Iris pigment epithelial cell (primary cell): ENCODE measurements at regions not wholly inside any gene's neighbourhood (a gene's known extent, or its start where the extent isn't known, plus 50 kb on each side); places are given as distances from the start of the nearest gene placed in this dataset.
"Not testable (repeated sequence)": the region's sequence is repeated elsewhere in the genome, so short reads cannot be mapped to it uniquely, and the experiment has no call there.

Source experiments
- DNase-seq: peaks from one replicate; pipeline ENCODE4 v3.0.0-alpha.2; 2011; ENCODE audit warnings: low read depth

DNA sequence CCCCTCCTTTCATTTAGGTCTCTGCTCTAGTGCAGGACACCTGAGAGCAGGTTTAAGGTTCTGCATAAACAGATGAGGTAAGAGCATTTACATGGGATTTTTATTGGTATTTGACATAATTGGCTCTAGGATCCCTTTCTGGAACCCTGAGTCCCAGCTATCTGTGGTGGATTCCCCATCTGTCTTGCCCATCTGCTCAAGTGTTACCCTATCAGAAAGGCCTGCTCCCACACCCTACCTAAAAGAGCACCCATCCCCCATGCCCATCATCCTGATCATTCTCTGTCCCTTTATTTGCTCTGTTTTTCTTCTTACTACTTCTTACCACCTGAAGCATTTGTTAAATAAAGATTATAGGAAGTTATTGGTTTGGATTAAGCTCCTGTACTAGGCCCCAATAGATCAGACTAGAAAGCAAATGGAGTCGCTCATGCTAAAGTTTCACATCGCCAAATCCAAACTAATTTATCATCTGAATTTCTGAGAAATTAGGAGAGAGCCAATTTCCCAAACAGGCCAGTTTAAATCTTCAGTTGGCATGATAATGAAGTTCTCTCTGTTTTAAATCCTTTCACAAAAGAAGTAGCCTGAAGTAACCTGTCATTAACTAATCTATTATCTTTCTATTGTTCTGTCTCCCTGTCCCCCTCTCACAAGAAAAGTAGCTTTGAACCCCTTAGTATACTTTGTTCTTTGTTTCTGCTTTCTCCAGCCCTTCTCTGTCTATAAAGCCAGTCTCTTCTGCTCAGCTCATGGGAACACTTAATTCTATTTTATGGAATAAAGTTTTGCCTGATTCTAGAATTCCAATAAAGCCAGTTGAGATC, 178.6 kb downstream of the ZNF674 start:
- DNase-seq, result no peak

DNA sequence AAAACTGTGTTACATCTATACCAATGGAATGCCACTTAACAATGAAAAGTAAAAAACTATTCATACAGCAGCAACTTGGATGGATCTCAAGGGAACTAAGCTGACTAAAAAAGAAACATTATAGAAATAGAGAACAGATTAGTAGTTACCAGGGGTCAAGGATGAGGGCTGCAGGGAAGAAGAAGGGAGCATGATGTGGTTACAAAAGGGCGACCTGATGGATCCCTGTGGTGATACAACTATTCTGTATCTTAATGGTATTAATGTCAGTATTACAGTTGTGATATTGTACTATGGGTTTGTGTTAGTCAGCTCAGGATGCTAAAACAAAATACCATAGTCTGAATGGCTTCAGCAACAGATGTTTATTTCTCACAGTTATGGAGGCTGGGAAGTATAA, 190.7 kb downstream of the ZNF674 start:
- DNase-seq, result peak; percentile 22

DNA sequence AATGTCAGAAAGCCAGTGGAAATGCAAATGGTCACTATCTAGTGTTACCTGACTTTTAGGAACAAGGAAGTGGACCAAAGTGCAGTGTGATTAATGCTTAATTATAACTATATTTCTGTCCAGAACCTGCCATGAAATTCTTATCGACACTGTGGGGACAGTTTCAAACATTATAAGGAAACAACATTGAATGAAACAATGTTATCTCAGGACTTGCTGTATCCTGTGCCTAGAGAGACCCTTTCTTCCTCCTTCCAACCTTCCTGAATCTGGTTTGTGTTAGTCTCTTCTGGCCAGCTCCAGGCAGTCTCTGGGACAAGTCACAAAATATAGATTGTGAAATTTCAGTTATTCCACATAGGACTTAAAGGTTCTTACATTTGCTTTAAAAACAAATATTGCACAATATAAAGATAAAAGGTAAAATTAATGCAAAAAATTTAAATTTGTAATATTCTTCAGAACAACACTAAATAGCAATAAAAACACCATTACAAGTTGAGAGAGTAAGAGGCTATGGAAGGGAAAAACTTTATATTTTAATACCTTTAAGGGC, 203.4 kb downstream of the ZNF674 start:
- DNase-seq, result no peak

DNA sequence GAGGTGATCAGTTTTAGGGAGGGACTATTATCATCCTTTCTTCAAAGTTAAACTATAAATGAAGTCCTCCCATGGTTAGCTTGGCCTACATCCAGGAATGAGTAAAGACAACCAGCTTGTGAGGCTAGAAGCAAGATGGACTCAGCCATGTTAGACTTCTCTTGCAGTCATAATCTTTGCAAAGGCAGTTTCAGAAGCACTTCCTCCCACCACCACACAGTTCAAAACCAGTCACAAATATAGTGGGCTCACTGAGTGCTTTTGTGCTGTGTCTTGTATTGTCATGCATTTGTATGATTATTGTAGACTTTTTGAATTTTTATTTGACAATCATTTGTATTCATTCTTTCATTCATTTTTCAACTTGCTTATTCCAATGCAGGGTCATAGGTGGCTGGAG, 204.5 kb downstream of the ZNF674 start:
- no peak for DNase-seq

DNA sequence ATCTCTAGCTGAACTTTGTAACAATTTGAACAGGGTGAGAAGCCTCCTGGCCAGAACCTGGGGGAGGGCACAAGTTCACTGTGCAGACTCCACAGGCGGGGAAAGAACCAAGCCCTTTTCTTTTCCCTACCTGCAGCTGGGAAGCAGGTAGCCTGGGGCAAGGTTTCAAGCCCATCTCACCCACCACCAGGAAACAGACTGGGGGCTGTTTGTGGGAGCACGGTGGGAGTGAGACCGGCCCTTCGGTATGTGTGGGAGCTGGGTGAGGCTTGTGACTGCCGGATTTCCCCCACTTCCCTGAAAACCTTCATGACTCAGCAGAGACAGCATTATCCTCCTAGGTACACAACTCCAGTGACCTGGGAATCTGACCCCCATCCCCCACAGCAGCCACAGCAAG, 211.7 kb downstream of the ZNF674 start:
- no peak for DNase-seq

DNA sequence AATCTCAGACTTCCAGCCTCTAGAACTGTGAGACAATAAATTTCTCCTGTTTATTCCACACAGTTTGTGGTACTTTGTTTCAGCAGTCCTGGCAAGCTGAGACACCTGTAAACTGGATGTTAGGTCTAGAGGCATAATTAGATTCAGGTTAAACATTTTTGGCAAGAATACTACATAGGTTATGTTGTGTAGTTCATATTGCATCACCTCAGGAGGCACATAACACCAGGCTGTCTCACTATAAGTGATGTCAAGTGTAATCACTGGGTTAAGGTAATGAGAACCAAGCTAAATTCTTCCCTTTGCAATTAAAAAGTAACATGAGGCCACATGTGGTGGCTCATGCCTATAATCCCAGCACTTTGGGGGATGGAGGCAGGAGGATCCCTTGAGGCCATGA, 214.2 kb downstream of the ZNF674 start:
- DNase-seq, result no peak

DNA sequence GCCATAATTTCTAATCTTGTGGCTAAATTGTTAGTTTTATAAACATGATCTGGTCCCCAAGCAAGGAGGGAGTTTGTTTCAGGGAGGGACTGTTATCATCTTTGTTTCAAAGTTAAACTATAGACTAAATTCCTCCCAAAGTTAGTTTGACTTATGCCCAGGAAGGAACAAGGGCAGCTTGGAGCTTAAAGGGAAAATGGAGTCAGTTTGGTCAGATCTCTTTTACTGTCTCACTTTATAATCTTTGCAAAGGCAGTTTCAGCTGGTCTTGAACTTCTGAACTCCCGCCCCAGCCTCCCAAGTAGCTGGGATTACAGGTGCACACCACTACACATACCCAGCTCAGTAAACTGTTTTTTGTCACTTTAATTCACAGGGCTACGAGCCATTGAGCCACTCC, 214.7 kb downstream of the ZNF674 start:
- no peak for DNase-seq

DNA sequence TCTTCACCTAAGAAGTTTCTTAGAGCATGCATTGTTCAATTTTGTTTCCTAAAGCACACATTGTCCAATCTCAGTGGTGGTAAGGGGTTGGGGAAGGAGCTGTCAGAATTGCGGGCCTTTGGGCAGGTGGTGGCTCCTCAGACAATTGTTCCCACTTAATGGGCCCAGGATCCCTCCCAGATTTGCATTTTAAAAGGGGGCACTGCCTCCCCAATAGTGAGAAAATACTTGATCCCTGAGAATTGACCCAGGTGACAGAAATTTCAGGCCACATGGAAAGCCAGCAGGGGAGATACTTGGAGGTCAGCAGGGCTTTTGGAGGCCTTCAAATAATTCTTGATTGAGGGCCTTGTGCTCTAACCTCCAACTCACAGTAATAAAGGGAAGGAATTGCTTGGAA, 217.1 kb downstream of the ZNF674 start:
- no peak for DNase-seq

DNA sequence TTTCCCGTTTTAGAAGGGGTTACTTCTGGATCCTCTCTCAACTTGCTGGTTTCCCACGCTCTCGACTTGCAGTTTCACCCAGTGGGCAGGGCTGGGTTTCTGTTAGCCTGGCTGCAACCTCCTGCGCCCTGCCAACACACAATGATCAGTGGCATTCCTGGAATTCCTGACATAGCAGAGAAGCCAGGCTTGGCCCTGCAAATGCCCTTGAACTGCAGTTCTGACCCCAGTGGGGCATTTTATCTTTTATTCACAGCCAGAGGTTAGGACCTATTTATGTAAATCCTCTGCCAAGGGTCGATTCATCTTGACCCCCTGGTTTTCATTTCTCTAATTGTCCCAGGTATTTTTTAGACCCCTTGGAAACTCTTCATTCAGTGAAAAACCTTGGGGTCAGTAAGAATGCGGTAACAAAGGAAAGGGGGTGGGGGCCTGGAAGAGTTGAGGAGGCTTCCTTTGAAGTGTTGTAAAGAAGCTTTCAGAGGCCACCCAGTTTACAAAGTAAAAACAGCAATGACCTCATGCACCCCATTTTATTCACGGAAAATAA, 217.6 kb downstream of the ZNF674 start:
- peak; percentile 20 for DNase-seq

DNA sequence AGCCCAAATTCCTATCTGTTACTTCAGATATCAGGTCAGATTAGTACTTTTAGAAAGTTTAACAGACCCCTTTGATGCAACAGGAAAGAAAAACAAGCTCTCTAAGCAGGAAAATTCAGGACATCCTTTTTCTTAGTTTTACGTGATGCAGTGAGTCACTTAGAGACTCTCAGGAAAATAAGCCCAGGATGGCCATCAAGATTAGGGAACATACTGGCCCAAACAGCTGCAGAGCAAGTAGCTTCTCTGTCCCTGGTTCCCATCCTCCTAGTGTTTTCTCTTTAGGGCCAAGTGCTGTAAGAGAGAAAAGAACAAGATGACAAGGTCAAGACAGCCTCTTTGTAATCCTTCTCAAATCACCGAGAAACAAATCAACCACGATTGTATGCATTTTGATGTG, 219.1 kb downstream of the ZNF674 start:
- DNase-seq, result peak; percentile 27

DNA sequence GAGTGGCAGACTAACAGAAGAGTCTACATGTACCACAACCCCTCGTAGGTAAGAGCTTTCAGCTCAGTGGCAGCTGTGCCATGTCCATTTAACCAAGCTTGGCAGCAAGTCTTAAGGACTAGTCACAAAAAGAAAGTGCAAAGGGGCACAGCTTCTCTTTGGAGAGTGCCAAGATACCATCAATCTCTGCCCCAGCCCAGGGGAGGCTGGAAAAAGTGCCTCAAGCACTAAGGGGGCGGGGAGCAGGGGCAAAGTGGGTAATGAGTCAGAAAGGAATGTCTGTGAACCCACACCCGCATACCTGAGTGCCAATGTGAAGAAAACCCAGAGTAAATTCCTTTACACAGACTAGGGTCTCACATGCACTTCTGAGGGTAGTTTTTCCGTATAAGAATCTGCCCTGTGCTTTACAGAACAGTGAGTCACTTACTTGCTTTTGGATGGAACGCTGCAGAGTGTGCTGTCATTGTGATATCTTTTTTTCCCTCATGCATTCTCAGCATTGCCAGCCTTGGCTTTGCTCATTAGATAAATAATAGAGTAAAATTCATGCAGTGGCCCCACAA, 219.8 kb downstream of the ZNF674 start:
- peak; percentile 63 for DNase-seq

DNA sequence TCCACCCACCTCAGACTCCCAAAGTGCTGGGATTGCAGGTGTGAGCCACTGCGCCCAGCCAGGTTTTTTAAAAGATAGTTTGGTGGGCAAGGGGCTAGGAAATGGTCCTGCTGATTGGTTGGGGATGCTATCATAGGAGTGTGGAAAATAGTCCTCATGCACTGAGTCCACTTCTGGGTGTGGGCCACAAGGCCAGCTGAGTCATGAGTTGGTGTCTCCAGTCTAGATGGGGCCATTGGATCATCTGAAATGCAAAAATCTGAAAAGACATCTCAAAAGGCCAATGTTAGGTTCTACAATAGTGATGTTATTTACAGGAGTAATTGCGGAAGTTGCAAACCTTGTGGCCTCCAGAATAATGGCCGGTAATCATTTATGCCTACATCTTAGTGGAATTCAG, 221.1 kb downstream of the ZNF674 start:
- DNase-seq, result no peak

DNA sequence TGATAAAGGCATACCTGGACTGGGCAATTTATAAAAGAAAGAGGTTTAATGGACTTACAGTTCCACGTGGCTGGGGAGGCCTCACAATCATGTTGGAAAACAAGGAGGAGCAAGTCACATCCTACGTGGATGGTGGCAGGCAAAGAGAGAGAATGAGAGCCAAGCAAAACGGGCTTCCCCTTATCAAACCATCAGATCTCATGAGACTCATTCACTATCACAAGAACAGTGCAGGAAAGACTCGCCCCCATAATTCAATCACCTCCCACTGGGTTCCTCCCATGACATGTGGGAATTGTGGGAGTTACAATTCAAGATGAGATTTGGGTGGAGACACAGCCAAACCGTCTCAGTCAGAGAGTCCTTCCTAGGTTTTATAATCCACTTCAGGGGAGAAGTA, 222.3 kb downstream of the ZNF674 start:
- DNase-seq, result not testable (repeated sequence)

DNA sequence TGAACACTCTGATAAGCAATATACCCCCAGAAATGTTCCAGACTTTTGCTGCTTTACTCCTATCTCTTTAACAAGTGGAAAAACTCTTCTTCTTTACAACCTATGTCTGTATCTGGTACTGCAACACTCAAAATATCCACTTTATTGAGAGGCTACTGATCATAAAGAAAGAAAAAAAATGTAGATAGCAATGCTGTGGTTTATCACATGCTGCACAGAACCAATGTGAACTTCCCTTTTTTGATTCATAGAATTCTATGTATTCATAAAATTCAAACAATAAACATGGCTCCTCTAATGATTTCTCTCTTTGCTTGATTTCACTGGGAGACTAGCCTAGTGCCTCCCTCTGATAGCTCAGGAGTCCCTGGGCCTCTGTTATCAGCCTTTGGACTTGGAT, 223.5 kb downstream of the ZNF674 start:
- no peak for DNase-seq

DNA sequence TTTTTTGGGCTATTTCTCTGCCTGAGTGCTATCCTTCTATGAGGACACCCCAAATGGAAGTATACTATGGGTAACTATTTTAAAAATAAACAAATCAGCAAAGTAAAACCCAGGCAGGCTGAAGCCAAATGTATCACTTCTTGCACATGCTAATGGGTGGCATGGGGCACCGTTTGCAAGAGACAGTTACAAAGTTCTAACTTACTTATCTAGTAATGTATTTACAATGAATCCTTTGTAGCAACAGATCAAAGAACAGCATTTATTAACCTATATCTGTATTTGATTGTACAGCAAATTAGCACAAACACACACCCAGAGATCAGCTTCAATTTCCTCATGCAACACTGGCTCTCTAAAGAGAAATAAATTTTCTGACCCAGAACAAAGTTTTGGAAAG, 225.5 kb downstream of the ZNF674 start:
- no peak for DNase-seq

DNA sequence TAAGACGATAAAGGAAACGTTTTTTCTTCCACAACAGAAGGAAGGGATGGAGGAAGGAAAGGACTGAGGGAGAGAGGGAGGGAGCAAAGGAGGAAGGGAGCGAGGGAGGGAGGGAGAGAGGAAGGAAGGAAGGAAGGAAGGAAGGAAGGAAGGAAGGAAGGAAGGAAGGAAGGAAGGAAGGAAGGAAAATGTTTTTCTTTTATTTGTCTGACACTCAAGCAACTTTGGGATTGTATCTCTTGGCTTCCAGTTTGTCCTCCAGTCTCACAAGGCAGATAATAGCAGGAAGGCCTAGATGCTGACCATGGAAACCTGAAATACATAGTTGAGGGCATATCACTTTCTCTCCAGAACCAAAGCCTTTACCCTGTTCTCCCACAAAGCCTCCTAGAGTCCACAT, 226.7 kb downstream of the ZNF674 start:
- DNase-seq, result no peak

DNA sequence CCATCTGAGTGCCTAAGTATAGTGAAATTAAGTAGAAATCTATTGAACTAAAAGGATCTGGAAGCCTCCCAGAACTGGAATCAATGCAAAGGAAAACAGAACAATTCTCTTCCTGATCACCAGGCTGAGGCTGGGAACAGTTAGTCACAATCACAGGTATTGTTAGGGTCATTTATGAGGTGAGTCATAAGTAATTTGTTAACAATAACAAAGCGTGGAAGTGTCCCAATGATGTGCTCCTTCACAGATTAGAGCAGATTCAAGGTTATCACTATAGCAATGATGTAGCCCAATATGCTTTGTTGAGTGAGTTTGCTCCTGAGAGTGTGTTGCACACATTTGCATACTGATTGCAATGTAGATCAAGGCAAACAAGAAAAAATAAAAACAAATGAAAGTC, 228.1 kb downstream of the ZNF674 start:
- no peak for DNase-seq

DNA sequence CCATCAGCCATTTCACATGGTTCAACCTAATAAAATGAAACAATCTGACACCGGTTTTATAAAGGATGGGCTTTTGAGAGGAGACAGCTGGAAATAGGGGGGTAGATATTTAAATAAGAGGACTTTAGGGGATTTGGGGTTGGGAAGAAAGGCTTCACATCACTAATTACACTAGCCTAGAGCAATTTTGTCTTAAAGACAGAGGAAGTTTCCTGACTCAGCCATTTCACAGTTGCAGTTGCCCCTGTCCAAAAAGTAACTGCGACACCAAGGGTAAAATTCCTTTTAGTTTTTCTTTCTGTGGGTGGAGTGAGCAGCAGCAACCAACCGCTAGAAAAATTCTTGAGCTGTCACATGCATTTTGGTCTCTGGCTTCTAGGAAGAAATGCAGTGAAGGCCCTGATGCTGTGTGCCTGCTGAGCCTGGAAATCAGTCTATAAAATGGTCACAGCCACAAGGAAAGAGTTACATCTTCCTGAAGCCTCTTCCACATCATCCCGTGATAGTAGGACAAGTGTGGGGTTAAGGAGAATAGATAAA, 233.6 kb downstream of the ZNF674 start:
- no peak for DNase-seq

DNA sequence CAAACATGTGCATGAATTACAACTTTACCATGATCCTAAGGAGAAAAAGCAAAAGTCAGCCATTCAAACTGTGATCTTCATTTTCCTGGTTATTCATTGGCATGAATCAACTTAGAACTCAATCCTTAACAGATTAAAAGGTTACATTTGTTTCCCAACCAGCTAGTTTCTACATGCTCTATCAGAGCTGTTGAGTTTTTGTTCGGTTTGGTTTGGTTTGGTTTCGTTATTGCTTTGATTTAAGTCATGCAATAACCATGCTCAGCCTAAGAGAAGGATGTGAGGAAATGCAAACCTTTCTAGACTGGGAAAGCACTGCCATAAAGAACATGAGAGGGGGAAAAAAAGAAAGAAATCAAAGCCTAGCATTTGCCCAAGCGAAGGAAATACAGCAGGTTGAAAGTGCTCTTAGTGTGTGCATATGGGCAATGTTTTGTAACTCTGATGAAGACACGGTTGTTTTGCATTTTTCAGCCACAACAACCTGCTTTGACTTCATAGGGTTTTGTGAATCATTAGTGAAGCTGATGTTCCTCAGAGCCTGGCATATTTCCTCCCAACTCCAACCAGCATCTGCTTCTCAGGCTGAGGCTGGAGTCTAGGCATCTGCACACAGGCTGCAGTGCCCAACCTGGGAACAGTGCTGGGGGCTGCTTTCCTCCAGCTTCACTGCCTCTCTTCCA, 234.3 kb downstream of the ZNF674 start:
- DNase-seq, result no peak

DNA sequence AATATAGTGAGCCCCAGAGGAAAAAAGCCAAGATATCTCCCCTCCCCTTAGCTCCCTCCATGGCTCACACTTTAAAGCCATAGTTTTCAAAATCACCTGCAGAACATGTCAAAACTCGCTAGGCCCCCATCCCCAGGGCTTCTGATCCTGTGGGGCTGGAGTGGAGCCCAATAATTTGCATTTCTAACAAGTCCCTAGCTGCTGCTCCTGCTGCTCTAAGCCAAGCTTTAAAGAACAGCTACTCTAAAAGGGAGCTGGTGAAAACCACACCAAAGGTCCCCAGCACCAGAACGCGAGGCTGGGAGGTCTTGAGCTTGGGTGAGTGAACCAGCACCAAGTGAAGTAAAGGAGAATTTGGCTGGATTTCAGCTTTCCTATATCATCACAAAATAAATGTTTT, 237.1 kb downstream of the ZNF674 start:
- DNase-seq, result no peak

DNA sequence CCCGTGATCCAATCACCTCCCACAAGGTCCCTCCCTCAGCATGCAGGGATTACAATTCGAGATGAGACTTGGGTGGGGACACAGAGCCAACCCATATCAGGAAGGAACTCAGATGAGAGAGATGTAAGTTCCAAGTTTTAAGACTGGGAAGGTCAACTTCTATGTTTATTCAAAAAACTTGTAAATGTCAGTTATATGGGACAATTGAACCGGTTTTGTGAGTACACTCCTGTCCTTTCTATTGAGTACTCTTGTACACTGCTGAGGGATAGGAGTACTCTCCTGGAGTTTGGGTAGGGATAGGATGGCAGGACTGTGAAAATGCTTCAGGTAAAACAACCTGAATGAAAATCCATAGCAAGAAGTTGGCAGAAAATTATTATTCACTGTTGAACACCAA, 239.1 kb downstream of the ZNF674 start:
- no peak for DNase-seq

DNA sequence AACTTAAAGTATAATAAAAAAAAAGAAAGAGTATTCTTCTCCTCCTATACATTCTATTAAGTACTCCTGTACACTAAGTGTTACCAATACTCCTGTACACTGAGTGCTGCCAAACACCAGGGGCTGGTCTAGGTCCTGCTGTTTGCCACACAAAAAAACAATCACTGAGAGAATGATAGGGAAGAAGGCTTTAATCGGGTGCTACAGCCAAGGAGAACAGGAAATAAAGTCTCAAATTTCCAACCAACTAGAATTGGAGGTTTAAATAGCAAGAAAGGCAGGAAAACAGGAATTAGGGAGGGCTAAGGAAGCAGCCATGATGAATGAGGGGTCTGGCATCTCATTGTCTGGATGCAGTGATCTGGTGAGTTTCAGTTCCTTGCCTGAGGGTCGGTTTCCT, 239.8 kb downstream of the ZNF674 start:
- DNase-seq, result no peak

DNA sequence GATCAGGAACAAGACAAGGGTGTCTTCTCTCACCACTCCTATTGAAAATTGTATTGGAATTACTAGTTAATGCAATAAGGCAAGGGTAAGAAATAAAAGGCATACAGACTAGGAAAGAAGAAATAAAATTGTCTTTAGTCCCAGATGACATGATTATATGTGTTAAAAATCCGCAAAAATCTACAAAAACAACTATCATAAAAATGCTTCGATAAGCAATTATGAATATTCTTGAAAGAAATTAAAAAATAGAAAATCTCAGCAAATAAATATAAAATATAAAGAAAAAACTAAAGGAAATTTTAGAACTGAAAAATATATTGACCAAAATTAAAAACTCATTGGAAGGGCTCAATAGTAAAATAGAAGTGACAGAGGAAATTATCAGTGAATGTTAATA, 243.3 kb downstream of the ZNF674 start:
- DNase-seq, result no peak
